WTC11 (cell line): ENCODE measurements at regions not wholly inside any gene's neighbourhood (a gene's known extent, or its start where the extent isn't known, plus 50 kb on each side); places are given as distances from the start of the nearest gene placed in this dataset.

Experiments used
- ATAC-seq: fragments of 200-7000 bp; cut with Tn5 transposase; 2 replicates; pipeline ENCODE4 v1.10.0; 2021; ENCODE audit warnings: mild to moderate bottlenecking, moderate library complexity
- CTCF ChIA-PET: fragments of 300-600 bp; sonication (Branson Sonifier 250); formaldehyde crosslinking; loops from one replicate; lab custom pipeline; 2021; ENCODE audit warnings: antibody characterized with exemption; lab: Charles Lee
- POLR2A ChIA-PET: fragments of 350-600 bp; sonication (Branson Sonifier 250); formaldehyde crosslinking; loops from one replicate; lab custom pipeline; 2021; ENCODE audit warnings: antibody characterized with exemption; lab: Charles Lee
- DNase-seq: peaks from one replicate; pipeline ENCODE4 v3.0.0; 2021; ENCODE audit warnings: low spot score
- H3K27ac Mint-ChIP-seq: 2 replicates; pipeline ENCODE4 v1.8.0; 2021; ENCODE audit warnings: mixed read lengths
- H3K27me3 Mint-ChIP-seq: 2 replicates; pipeline ENCODE4 v1.8.0; 2021; ENCODE audit warnings: low read depth, mild to moderate bottlenecking, moderate library complexity, mixed read lengths
- H3K36me3 Mint-ChIP-seq: 2 replicates; pipeline ENCODE4 v1.8.0; 2021; ENCODE audit warnings: mixed read lengths
- H3K4me1 Mint-ChIP-seq: 2 replicates; pipeline ENCODE4 v1.8.0; 2022; ENCODE audit warnings: mixed read lengths
- H3K4me3 Mint-ChIP-seq: 2 replicates; pipeline ENCODE4 v1.8.0; 2021; ENCODE audit warnings: mild to moderate bottlenecking, moderate library complexity, mixed read lengths
- H3K9me3 Mint-ChIP-seq: 2 replicates; pipeline ENCODE4 v1.8.0; 2021; ENCODE audit warnings: mixed read lengths
- ATF3 ChIP-seq: sonication (generic); formaldehyde crosslinking; conservative IDR thresholded peaks from 2 replicates; pipeline ENCODE4 v1.8.1; 2022; ENCODE audit warnings: mild to moderate bottlenecking, missing genetic modification reagents
- CTCF ChIP-seq: fragments of 200-600 bp; IDR thresholded peaks from 2 replicates; pipeline ENCODE4 v1.8.0; 2022; ENCODE audit warnings: antibody characterized with exemption
- E2F5 ChIP-seq: sonication (generic); formaldehyde crosslinking; IDR thresholded peaks from 2 replicates; pipeline ENCODE4 v1.8.1; 2022; ENCODE audit warnings: mild to moderate bottlenecking, moderate library complexity, missing genetic modification reagents
- ELF4 ChIP-seq: sonication (generic); formaldehyde crosslinking; IDR thresholded peaks from 2 replicates; pipeline ENCODE4 v1.8.1; 2022; ENCODE audit warnings: low read depth, mild to moderate bottlenecking, moderate library complexity, missing genetic modification reagents
- ESRRA ChIP-seq: sonication (generic); formaldehyde crosslinking; IDR thresholded peaks from 2 replicates; pipeline ENCODE4 v1.8.1; 2022; ENCODE audit warnings: mild to moderate bottlenecking, missing genetic modification reagents, borderline replicate concordance
- FOXP1 ChIP-seq: sonication (generic); formaldehyde crosslinking; IDR thresholded peaks from 2 replicates; pipeline ENCODE4 v1.8.0; 2022; ENCODE audit warnings: missing genetic modification reagents, mild to moderate bottlenecking, moderate library complexity, borderline replicate concordance
- GRHL2 ChIP-seq: fragments of 250-450 bp; sonication (Bioruptor Pico); IDR thresholded peaks from 2 replicates; pipeline ENCODE4 v1.8.0; 2022; ENCODE audit warnings: mild to moderate bottlenecking, moderate library complexity; ENCODE audit not compliant: insufficient replicate concordance, severe bottlenecking
- JUN ChIP-seq: sonication (generic); formaldehyde crosslinking; IDR thresholded peaks from 2 replicates; pipeline ENCODE4 v1.8.0; 2023; ENCODE audit warnings: mild to moderate bottlenecking, missing genetic modification reagents
- KAT7 ChIP-seq: sonication (generic); formaldehyde crosslinking; IDR thresholded peaks from 2 replicates; pipeline ENCODE4 v1.8.1; 2023; ENCODE audit warnings: missing genetic modification reagents, mild to moderate bottlenecking, borderline replicate concordance
- MAX ChIP-seq: sonication (generic); formaldehyde crosslinking; IDR thresholded peaks from 2 replicates; pipeline ENCODE4 v1.8.0; 2022; ENCODE audit warnings: mild to moderate bottlenecking, missing genetic modification reagents
- NFE2L1 ChIP-seq: sonication (generic); formaldehyde crosslinking; IDR thresholded peaks from 2 replicates; pipeline ENCODE4 v1.8.1; 2023; ENCODE audit warnings: missing genetic modification reagents
- NFYB ChIP-seq: sonication (generic); formaldehyde crosslinking; conservative IDR thresholded peaks from 2 replicates; pipeline ENCODE4 v1.8.0; 2022; ENCODE audit warnings: low read depth, missing genetic modification reagents
- NR2C2 ChIP-seq: sonication (generic); formaldehyde crosslinking; IDR thresholded peaks from 2 replicates; pipeline ENCODE4 v1.8.0; 2022; ENCODE audit warnings: mild to moderate bottlenecking, missing genetic modification reagents
- NR3C1 ChIP-seq: sonication (generic); formaldehyde crosslinking; conservative IDR thresholded peaks from 2 replicates; pipeline ENCODE4 v1.8.1; 2023; ENCODE audit warnings: low read depth, mild to moderate bottlenecking, missing genetic modification reagents
- OVOL2 ChIP-seq: fragments of 250-450 bp; sonication (Bioruptor Pico); IDR thresholded peaks from 2 replicates; pipeline ENCODE4 v1.9.0; 2021; ENCODE audit warnings: mild to moderate bottlenecking, borderline replicate concordance
- RELA ChIP-seq: sonication (generic); formaldehyde crosslinking; IDR thresholded peaks from 2 replicates; pipeline ENCODE4 v1.8.1; 2022; ENCODE audit warnings: missing genetic modification reagents, mild to moderate bottlenecking, borderline replicate concordance
- TEAD1 ChIP-seq: sonication (generic); formaldehyde crosslinking; IDR thresholded peaks from 2 replicates; pipeline ENCODE4 v1.8.0; 2022; ENCODE audit warnings: mild to moderate bottlenecking, missing genetic modification reagents
- TP53 ChIP-seq: sonication (generic); formaldehyde crosslinking; IDR thresholded peaks from 2 replicates; pipeline ENCODE4 v1.8.1; 2023; ENCODE audit warnings: mild to moderate bottlenecking, missing genetic modification reagents
- ZBTB21 ChIP-seq: sonication (generic); formaldehyde crosslinking; IDR thresholded peaks from 2 replicates; pipeline ENCODE4 v1.8.1; 2023; ENCODE audit warnings: mild to moderate bottlenecking, missing genetic modification reagents, borderline replicate concordance
- ZNF232 ChIP-seq: sonication (generic); formaldehyde crosslinking; IDR thresholded peaks from 2 replicates; pipeline ENCODE4 v1.8.0; 2022; ENCODE audit warnings: mild to moderate bottlenecking, missing genetic modification reagents
- ZNF396 ChIP-seq: fragments of 250-450 bp; sonication (Bioruptor Pico); IDR thresholded peaks from 2 replicates; pipeline ENCODE4 v1.8.0; 2021; ENCODE audit warnings: mild to moderate bottlenecking, moderate library complexity, borderline replicate concordance
- ZNF416 ChIP-seq: fragments of 250-450 bp; sonication (Bioruptor Pico); IDR thresholded peaks from 2 replicates; pipeline ENCODE4 v1.9.0; 2021; ENCODE audit warnings: mild to moderate bottlenecking, inconsistent platforms
- ZNF425 ChIP-seq: fragments of 250-450 bp; sonication (Bioruptor Pico); conservative IDR thresholded peaks from 2 replicates; pipeline ENCODE4 v1.9.0; 2021; ENCODE audit warnings: mild to moderate bottlenecking
- TF ChIP-seq, protein P1 (sequence below): sonication (generic); formaldehyde crosslinking; IDR thresholded peaks from 2 replicates; pipeline ENCODE4 v1.8.1; 2023; ENCODE audit warnings: mild to moderate bottlenecking, missing genetic modification reagents, moderate library complexity
- TF ChIP-seq, protein P2 (sequence below): sonication (generic); formaldehyde crosslinking; IDR thresholded peaks from 2 replicates; pipeline ENCODE4 v1.8.1; 2023; ENCODE audit warnings: mild to moderate bottlenecking, missing genetic modification reagents

GRCh38 chr11:29171360-29171950, 845.4 kb downstream of the KCNA4 start (continued):
- TF ChIP-seq CTCF: no peak
- TF ChIP-seq, all 79 proteins: peak for 0

- ChIA-PET POLR2A (no interaction called here), CTCF (no interaction called here)
- Mint-ChIP-seq H3K27ac (no peak overlapping the region), H3K9me3 (no peaks in the 10 kb centered on the region)
- TF ChIP-seq ZNF416: no peak
- no peak for TF ChIP-seq TP53
- no peak for TF ChIP-seq ZNF425
- TF ChIP-seq TEAD1 (CRISPR knock-in tag): no peak
- no peak for TF ChIP-seq RELA (CRISPR knock-in tag)
- no peak for TF ChIP-seq NR3C1 (CRISPR knock-in tag)
- TF ChIP-seq, protein P1, sequence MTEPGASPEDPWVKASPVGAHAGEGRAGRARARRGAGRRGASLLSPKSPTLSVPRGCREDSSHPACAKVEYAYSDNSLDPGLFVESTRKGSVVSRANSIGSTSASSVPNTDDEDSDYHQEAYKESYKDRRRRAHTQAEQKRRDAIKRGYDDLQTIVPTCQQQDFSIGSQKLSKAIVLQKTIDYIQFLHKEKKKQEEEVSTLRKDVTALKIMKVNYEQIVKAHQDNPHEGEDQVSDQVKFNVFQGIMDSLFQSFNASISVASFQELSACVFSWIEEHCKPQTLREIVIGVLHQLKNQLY (CRISPR knock-in tag): no peak
- TF ChIP-seq MAX (CRISPR knock-in tag): no peak
- TF ChIP-seq OVOL2: no peak
- TF ChIP-seq, all 79 proteins: peak for 0
- Mint-ChIP-seq H3K27me3 (no peaks in the 10 kb centered on the region), H3K36me3 (no peaks in the 10 kb centered on the region), H3K4me3 (no peak overlapping the region), H3K4me1 (no peaks in the 10 kb centered on the region)
- DNase-seq: no peak
- no peak for ATAC-seq
Observed at GRCh38 chr11:29166306-29166705, 850.5 kb downstream of the KCNA4 start.

DNA sequence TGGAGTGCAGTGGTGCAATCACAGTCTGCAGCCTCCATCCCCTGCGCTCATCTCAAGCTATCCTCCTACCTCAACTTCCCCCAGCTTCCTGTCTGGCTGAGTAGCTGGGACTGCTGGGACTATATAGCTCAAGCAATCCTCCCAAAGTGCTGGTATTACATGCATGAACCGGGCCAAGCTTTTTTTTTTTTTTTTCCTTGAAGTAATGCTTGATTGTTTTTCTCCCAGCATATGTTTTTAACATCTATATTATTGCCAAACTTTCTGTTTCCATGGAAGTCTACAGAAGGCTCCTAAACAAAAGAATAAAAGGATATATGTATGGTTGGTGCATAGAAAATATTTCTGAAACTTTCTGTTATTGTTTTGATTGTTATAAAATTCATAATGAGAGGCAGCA, 853.6 kb downstream of the KCNA4 start:
- Mint-ChIP-seq H3K27me3 (no peaks in the 10 kb centered on the region), H3K4me3 (no peak overlapping the region), H3K36me3 (no peaks in the 10 kb centered on the region), H3K9me3 (no peaks in the 10 kb centered on the region), H3K27ac (no peak overlapping the region), H3K4me1 (peaks cover 9% of the 10 kb centered on the region)
- ChIA-PET CTCF (interaction anchor here (1.0 kb wide), 1 partner anchor 1463 kb away, joined by 5 read pairs; no protein-coding TSS in a partner anchor), POLR2A (interaction anchor here (0.6 kb wide), 1 partner anchor 680 kb away, joined by 3 read pairs; no protein-coding TSS in a partner anchor)
- DNase-seq (no peak), ATAC-seq (no peak)
- no peak for TF ChIP-seq NFYB (CRISPR knock-in tag)
- TF ChIP-seq ZNF396: no peak
- TF ChIP-seq NR2C2: no peak
- no peak for TF ChIP-seq ATF3 (CRISPR knock-in tag)
- no peak for TF ChIP-seq FOXP1 (CRISPR knock-in tag)
- no peak for TF ChIP-seq GRHL2 (CRISPR knock-in tag)
- TF ChIP-seq JUN (CRISPR knock-in tag): no peak
- TF ChIP-seq ZNF232 (CRISPR knock-in tag): no peak
- no peak for TF ChIP-seq ZBTB21 (CRISPR knock-in tag)
- TF ChIP-seq, protein P2, sequence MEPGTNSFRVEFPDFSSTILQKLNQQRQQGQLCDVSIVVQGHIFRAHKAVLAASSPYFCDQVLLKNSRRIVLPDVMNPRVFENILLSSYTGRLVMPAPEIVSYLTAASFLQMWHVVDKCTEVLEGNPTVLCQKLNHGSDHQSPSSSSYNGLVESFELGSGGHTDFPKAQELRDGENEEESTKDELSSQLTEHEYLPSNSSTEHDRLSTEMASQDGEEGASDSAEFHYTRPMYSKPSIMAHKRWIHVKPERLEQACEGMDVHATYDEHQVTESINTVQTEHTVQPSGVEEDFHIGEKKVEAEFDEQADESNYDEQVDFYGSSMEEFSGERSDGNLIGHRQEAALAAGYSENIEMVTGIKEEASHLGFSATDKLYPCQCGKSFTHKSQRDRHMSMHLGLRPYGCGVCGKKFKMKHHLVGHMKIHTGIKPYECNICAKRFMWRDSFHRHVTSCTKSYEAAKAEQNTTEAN (CRISPR knock-in tag): no peak
- no peak for TF ChIP-seq KAT7 (CRISPR knock-in tag)
- TF ChIP-seq E2F5 (CRISPR knock-in tag): no peak
- no peak for TF ChIP-seq NFE2L1 (CRISPR knock-in tag)
- TF ChIP-seq ZNF425: no peak
- no peak for TF ChIP-seq ESRRA
- TF ChIP-seq ELF4: no peak
